BJ (cell line): ENCODE measurements at regions not wholly inside any gene's neighbourhood (a gene's known extent, or its start where the extent isn't known, plus 50 kb on each side); places are given as distances from the start of the nearest gene placed in this dataset.

Experiments
- CTCF ChIA-PET: fragments of 350-600 bp; formaldehyde crosslinking; extraction: SDS; loops from one replicate; lab custom pipeline; 2021; ENCODE audit warnings: antibody characterized with exemption, inconsistent platforms; lab: Yijun Ruan, JAX
- POLR2A ChIA-PET: fragments of 300-600 bp; sonication (Branson Sonifier 250); formaldehyde crosslinking; extraction: SDS; loops from one replicate; lab custom pipeline; 2021; ENCODE audit warnings: antibody characterized with exemption; lab: Charles Lee
- DNase-seq: peaks from one replicate; pipeline ENCODE4 v3.0.0-alpha.2; 2011; ENCODE audit warnings: low read depth
- H3K27me3 ChIP-seq: 2 replicates; pipeline ENCODE4 v1.6.0; 2011; ENCODE audit warnings: low read length; ENCODE audit not compliant: control insufficient read depth, insufficient read depth
- H3K36me3 ChIP-seq: 2 replicates; pipeline ENCODE4 v1.5.1; 2011; ENCODE audit warnings: low read length; ENCODE audit not compliant: control insufficient read depth, insufficient read depth
- H3K4me3 ChIP-seq: 2 replicates; pipeline ENCODE4 v1.5.1; 2011; ENCODE audit warnings: low read depth, mild to moderate bottlenecking, control low read depth, low read length
- TF ChIP-seq, protein P1 (sequence below): IDR thresholded peaks from 2 replicates; pipeline ENCODE4 v1.5.1; 2011; ENCODE audit warnings: low read depth, mild to moderate bottlenecking, control low read depth, inconsistent platforms, low read length, moderate library complexity; ENCODE audit not compliant: insufficient read depth

DNA sequence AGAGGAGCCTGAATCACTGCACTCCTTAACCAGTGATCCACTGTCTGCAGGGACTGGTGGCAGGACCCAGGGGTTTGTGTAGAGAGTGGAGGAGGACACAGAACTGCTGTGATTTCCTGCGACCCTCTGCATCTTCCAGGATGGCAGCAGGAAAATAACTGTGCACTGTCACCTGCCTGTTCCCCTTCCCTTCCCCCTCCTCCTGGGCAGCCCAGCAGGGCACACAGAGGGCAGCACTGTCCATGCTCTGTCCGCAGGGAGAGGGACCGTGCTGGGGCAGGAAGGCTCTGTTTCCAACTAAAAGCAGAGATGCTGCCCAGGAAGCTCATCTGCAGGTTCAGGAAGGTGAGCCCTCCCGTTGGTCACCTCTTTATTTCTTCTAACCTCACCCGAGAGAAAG is 168.7 kb downstream of the ZBTB18 start:
- no peak overlapping the region for H3K4me3 ChIP-seq
- ChIA-PET CTCF (no interaction called here), POLR2A (no interaction called here)
- no peak for DNase-seq
- TF ChIP-seq, protein P1, sequence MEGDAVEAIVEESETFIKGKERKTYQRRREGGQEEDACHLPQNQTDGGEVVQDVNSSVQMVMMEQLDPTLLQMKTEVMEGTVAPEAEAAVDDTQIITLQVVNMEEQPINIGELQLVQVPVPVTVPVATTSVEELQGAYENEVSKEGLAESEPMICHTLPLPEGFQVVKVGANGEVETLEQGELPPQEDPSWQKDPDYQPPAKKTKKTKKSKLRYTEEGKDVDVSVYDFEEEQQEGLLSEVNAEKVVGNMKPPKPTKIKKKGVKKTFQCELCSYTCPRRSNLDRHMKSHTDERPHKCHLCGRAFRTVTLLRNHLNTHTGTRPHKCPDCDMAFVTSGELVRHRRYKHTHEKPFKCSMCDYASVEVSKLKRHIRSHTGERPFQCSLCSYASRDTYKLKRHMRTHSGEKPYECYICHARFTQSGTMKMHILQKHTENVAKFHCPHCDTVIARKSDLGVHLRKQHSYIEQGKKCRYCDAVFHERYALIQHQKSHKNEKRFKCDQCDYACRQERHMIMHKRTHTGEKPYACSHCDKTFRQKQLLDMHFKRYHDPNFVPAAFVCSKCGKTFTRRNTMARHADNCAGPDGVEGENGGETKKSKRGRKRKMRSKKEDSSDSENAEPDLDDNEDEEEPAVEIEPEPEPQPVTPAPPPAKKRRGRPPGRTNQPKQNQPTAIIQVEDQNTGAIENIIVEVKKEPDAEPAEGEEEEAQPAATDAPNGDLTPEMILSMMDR: no peak
- no peaks in the 10 kb centered on the region for H3K27me3 ChIP-seq
- no peaks in the 10 kb centered on the region for H3K36me3 ChIP-seq

DNA sequence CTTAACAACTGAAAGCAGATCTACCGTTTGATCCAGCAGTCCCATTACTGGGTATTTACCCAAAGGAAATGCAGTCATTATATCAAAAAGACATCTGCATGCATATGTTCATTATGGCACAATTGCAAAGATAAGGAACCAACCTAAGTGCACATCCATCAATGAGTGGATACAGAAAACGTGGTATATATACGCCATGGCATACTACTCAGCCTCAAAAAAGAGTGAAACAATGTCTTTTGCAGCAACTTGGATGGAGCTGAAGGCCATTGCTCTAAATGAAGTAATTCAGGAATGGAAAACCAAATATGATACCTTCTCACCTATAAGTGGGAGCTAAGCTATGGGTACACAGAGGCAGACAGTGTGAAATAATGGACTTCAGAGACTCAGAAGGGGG is 169.3 kb downstream of the ZBTB18 start:
- no peaks in the 10 kb centered on the region for H3K27me3 ChIP-seq
- DNase-seq: no peak
- TF ChIP-seq, protein P1: no peak
- POLR2A ChIA-PET: no interaction called here
- H3K36me3 ChIP-seq: no peaks in the 10 kb centered on the region
- CTCF ChIA-PET: interaction anchor here (0.6 kb wide), 1 partner anchor 41 kb away, joined by 3 read pairs; no protein-coding TSS in a partner anchor
- no peak overlapping the region for H3K4me3 ChIP-seq

DNA sequence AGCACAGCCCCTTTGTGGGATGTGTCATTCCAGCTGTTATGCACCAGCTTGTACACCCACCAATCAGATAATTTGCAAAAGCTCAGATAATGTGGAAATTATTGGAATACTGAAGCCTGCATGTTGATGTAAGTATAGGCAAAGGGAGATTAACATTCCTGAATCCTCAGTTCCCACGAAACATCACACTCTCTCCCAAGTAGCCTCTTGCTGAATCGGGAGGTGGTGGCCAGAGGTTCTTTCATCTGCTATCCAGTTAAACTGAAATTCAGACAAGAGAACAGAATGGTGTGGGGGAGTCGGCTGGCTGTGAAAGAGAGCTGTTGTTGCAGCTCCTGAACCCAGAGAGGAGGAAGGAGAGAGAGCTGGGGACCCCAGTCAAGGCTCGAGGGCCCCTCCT is 170.9 kb downstream of the ZBTB18 start:
- TF ChIP-seq, protein P1: no peak
- CTCF ChIA-PET: interaction anchor here (0.6 kb wide), 1 partner anchor 96 kb away, joined by 3 read pairs; no protein-coding TSS in a partner anchor
- Histone ChIP-seq H3K4me3 (no peak overlapping the region), H3K27me3 (no peaks in the 10 kb centered on the region), H3K36me3 (no peaks in the 10 kb centered on the region)
- POLR2A ChIA-PET: no interaction called here
- DNase-seq: no peak

DNA sequence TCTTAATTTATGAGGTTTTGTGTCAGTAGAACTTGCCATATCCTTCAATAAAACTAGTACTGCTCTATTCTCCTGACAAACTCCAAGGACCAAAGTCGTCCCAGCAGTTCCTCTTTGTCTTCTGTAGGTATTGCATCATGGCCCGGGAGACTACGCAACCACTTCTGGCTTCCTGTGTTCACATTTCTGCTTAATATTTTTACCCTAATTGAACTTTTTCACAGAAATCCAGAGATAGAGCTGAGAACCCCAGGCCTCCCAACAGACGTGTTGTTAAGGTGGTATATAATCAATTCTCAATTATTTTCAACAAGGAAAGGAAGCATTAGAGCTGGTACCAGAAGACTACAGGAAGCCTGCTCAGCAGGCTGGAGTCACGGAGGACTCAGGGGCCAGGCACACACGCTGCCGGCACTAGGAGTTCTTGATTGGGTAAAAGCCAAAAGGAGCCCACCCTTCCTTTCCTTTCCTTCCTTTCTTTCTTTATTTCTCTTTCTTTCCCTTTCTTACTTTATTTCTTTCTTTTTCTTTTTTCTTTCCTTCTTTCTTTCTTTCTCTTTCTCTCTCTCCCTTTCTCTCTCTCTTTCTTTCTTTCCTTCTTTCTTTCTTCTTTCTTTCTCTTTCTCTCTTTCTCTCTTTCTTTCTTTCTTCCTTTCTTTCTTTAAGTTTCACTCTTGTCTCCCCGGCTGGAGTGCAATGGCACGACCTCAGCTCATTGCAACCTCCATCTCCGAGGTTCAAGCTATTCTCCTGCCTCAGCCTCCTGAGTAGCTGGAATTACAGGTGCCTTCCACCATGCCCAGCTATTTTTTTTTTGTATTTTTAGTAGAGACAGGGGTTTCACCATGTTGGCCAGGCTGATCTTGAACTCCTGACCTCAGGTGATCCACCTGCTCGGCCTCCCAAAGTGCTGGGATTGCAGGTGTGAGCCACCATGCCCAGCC is 173.7 kb downstream of the ZBTB18 start:
- DNase-seq: no peak
- H3K36me3 ChIP-seq: no peaks in the 10 kb centered on the region
- ChIA-PET POLR2A (no interaction called here), CTCF (interaction anchor here (0.6 to 0.8 kb wide), 2 partner anchors 87 to 223 kb away, joined by 3 read pairs; no protein-coding TSS in a partner anchor)
- TF ChIP-seq, protein P1: no peak
- no peaks in the 10 kb centered on the region for H3K27me3 ChIP-seq
- no peak overlapping the region for H3K4me3 ChIP-seq

DNA sequence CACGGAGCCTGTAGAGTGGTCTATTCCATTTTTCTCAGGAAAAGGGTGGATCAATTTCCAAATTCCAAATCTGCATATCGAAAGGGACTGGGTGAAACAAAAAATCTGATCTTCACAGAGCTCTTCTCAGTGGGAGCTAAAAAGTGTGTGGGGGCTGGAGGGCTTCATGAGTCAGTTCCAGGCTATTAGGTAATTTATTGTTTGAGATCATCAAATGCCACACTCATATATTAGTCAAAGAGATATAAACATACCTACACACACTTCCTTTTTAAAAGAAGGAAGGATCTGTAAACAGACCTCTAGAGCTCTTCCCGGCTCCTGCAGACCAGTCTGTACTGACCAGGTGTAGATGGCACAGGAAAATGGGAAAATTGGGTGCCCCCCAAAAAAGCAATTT is 175.4 kb downstream of the ZBTB18 start:
- CTCF ChIA-PET: interaction anchor here (0.7 to 1.0 kb wide), 2 partner anchors 135 to 171 kb away, joined by 3 to 4 read pairs; no protein-coding TSS in a partner anchor
- POLR2A ChIA-PET: no interaction called here
- Histone ChIP-seq H3K4me3 (no peak overlapping the region), H3K27me3 (no peaks in the 10 kb centered on the region), H3K36me3 (no peaks in the 10 kb centered on the region)
- TF ChIP-seq, protein P1: no peak
- no peak for DNase-seq
